ENCODE measurements at regions not wholly inside any gene's neighbourhood (a gene's known extent, or its start where the extent isn't known, plus 50 kb on each side); places are given as distances from the start of the nearest gene placed in this dataset.

- H3K27ac ChIP-seq (ENCODE audit: low read depth, low read length): no peak overlapping the region
- no peak overlapping the region for H3K23ac ChIP-seq (ENCODE audit: low read length)
- no peak overlapping the region for H2BK12ac ChIP-seq (ENCODE audit: low read length)
- no peak overlapping the region for H3K4me2 ChIP-seq (ENCODE audit: low read length)
- H2AFZ ChIP-seq (ENCODE audit: insufficient read depth, low read length, poor library complexity): no peak overlapping the region
- no peak overlapping the region for H3K18ac ChIP-seq (ENCODE audit: low read length)
- no peak overlapping the region for H2BK5ac ChIP-seq (ENCODE audit: low read depth, low read length, poor library complexity)
- no peaks in the 10 kb centered on the region for H3K79me1 ChIP-seq (ENCODE audit: low read length)
- H4K91ac ChIP-seq (ENCODE audit: low read depth, low read length): no peak overlapping the region
- H4K12ac ChIP-seq (ENCODE audit: low read depth, low read length): no peak overlapping the region
- H3K79me2 ChIP-seq (ENCODE audit: control insufficient read depth, insufficient read depth, low read length, poor library complexity): no peaks in the 10 kb centered on the region
- peak; percentile 2 to 53 for DNase-seq
- no peak overlapping the region for H3K14ac ChIP-seq (ENCODE audit: low read length)
- H3K4me1 ChIP-seq (ENCODE audit: control insufficient read depth in 1 of 2, insufficient read depth in 2 of 2, low read length in 2 of 2): no peaks in the 10 kb centered on the region
- no peak overlapping the region for H2AK5ac ChIP-seq (ENCODE audit: low read length)
- no peaks in the 10 kb centered on the region for H3K36me3 ChIP-seq (ENCODE audit: control insufficient read depth in 1 of 2, insufficient read depth in 2 of 2, low read length in 2 of 2)
- no peak overlapping the region for H3K9ac ChIP-seq (ENCODE audit: low read length)
- H3K27me3 ChIP-seq (ENCODE audit: insufficient read depth, low read length): no peaks in the 10 kb centered on the region
- no peaks in the 10 kb centered on the region for H3K9me3 ChIP-seq (ENCODE audit: insufficient read depth, low read depth, low read length)
- H3K4me3 ChIP-seq (ENCODE audit: low read depth, low read length): no peak overlapping the region
- H2BK120ac ChIP-seq (ENCODE audit: insufficient read depth, low read length, poor library complexity): no peak overlapping the region
- no peak overlapping the region for H4K8ac ChIP-seq (ENCODE audit: low read depth, low read length)
- H3K4ac ChIP-seq (ENCODE audit: low read depth, low read length): no peak overlapping the region
- WGBS (ENCODE audit: extremely low coverage, insufficient coverage, insufficient read length): no CpG with 5 or more reads among the region's 3 CpGs
These were observed 91.5 kb upstream of the TMEFF2 start for GRCh38 chr2:192286093-192286701.

GRCh38 chr2:192283450-192283849, 88.7 kb upstream of the TMEFF2 start:
- Histone ChIP-seq H3K27me3 (ENCODE audit: insufficient read depth, low read length) (no peaks in the 10 kb centered on the region), H3K4me1 (ENCODE audit: control insufficient read depth in 1 of 2, insufficient read depth in 2 of 2, low read length in 2 of 2) (no peaks in the 10 kb centered on the region), H3K27ac (ENCODE audit: low read depth, low read length) (no peak overlapping the region), H3K23ac (ENCODE audit: low read length) (no peak overlapping the region), H3K9ac (ENCODE audit: low read length) (no peak overlapping the region), H3K14ac (ENCODE audit: low read length) (no peak overlapping the region), H4K91ac (ENCODE audit: low read depth, low read length) (no peak overlapping the region), H2AK5ac (ENCODE audit: low read length) (no peak overlapping the region), H3K4me2 (ENCODE audit: low read length) (no peak overlapping the region), H2BK5ac (ENCODE audit: low read depth, low read length, poor library complexity) (no peak overlapping the region), H3K4me3 (ENCODE audit: low read depth, low read length) (no peak overlapping the region), H4K12ac (ENCODE audit: low read depth, low read length) (no peak overlapping the region), H3K9me3 (ENCODE audit: insufficient read depth, low read depth, low read length) (no peaks in the 10 kb centered on the region), H4K8ac (ENCODE audit: low read depth, low read length) (no peak overlapping the region), H3K4ac (ENCODE audit: low read depth, low read length) (no peak overlapping the region), H3K36me3 (ENCODE audit: control insufficient read depth in 1 of 2, insufficient read depth in 2 of 2, low read length in 2 of 2) (no peaks in the 10 kb centered on the region), H2BK120ac (ENCODE audit: insufficient read depth, low read length, poor library complexity) (no peak overlapping the region), H3K79me1 (ENCODE audit: low read length) (no peaks in the 10 kb centered on the region), H2BK12ac (ENCODE audit: low read length) (no peak overlapping the region), H2AFZ (ENCODE audit: insufficient read depth, low read length, poor library complexity) (no peak overlapping the region), H3K79me2 (ENCODE audit: control insufficient read depth, insufficient read depth, low read length, poor library complexity) (no peaks in the 10 kb centered on the region), H3K18ac (ENCODE audit: low read length) (no peak overlapping the region)
- DNase-seq: no peak
- WGBS (ENCODE audit: extremely low coverage, insufficient coverage, insufficient read length): no CpG with 5 or more reads among the region's 1 CpG

- H2AK5ac ChIP-seq (ENCODE audit: low read length): no peak overlapping the region
- H3K4me2 ChIP-seq (ENCODE audit: low read length): no peak overlapping the region
- H3K9me3 ChIP-seq (ENCODE audit: insufficient read depth, low read depth, low read length): no peaks in the 10 kb centered on the region
- no peak overlapping the region for H2BK120ac ChIP-seq (ENCODE audit: insufficient read depth, low read length, poor library complexity)
- H3K14ac ChIP-seq (ENCODE audit: low read length): no peak overlapping the region
- H3K36me3 ChIP-seq (ENCODE audit: control insufficient read depth in 1 of 2, insufficient read depth in 2 of 2, low read length in 2 of 2): no peaks in the 10 kb centered on the region
- H3K27ac ChIP-seq (ENCODE audit: low read depth, low read length): no peak overlapping the region
- H2BK12ac ChIP-seq (ENCODE audit: low read length): no peak overlapping the region
- H2BK5ac ChIP-seq (ENCODE audit: low read depth, low read length, poor library complexity): no peak overlapping the region
- no peaks in the 10 kb centered on the region for H3K79me2 ChIP-seq (ENCODE audit: control insufficient read depth, insufficient read depth, low read length, poor library complexity)
- DNase-seq: no peak
- no peak overlapping the region for H3K4ac ChIP-seq (ENCODE audit: low read depth, low read length)
- no peak overlapping the region for H4K91ac ChIP-seq (ENCODE audit: low read depth, low read length)
- H3K79me1 ChIP-seq (ENCODE audit: low read length): no peaks in the 10 kb centered on the region
- no peak overlapping the region for H4K12ac ChIP-seq (ENCODE audit: low read depth, low read length)
- no peak overlapping the region for H4K8ac ChIP-seq (ENCODE audit: low read depth, low read length)
- H3K27me3 ChIP-seq (ENCODE audit: insufficient read depth, low read length): no peaks in the 10 kb centered on the region
- H3K18ac ChIP-seq (ENCODE audit: low read length): no peak overlapping the region
- no peak overlapping the region for H3K23ac ChIP-seq (ENCODE audit: low read length)
- H3K9ac ChIP-seq (ENCODE audit: low read length): no peak overlapping the region
- no peak overlapping the region for H3K4me3 ChIP-seq (ENCODE audit: low read depth, low read length)
- H2AFZ ChIP-seq (ENCODE audit: insufficient read depth, low read length, poor library complexity): no peak overlapping the region
- no peaks in the 10 kb centered on the region for H3K4me1 ChIP-seq (ENCODE audit: control insufficient read depth in 1 of 2, insufficient read depth in 2 of 2, low read length in 2 of 2)
These were observed 84.0 kb upstream of the TMEFF2 start for GRCh38 chr2:192278701-192279100.

- Histone ChIP-seq H2AFZ (ENCODE audit: insufficient read depth, low read length, poor library complexity) (no peak overlapping the region), H3K4me2 (ENCODE audit: low read length) (no peak overlapping the region), H3K9me3 (ENCODE audit: insufficient read depth, low read depth, low read length) (no peaks in the 10 kb centered on the region), H3K4me3 (ENCODE audit: low read depth, low read length) (no peak overlapping the region), H3K36me3 (ENCODE audit: control insufficient read depth in 1 of 2, insufficient read depth in 2 of 2, low read length in 2 of 2) (no peaks in the 10 kb centered on the region), H2BK120ac (ENCODE audit: insufficient read depth, low read length, poor library complexity) (no peak overlapping the region), H4K12ac (ENCODE audit: low read depth, low read length) (no peak overlapping the region), H3K23ac (ENCODE audit: low read length) (no peak overlapping the region), H3K27ac (ENCODE audit: low read depth, low read length) (no peak overlapping the region), H4K8ac (ENCODE audit: low read depth, low read length) (no peak overlapping the region), H3K4me1 (ENCODE audit: control insufficient read depth in 1 of 2, insufficient read depth in 2 of 2, low read length in 2 of 2) (no peaks in the 10 kb centered on the region), H3K79me2 (ENCODE audit: control insufficient read depth, insufficient read depth, low read length, poor library complexity) (no peaks in the 10 kb centered on the region), H3K18ac (ENCODE audit: low read length) (no peak overlapping the region), H4K91ac (ENCODE audit: low read depth, low read length) (no peak overlapping the region), H2BK5ac (ENCODE audit: low read depth, low read length, poor library complexity) (no peak overlapping the region), H2AK5ac (ENCODE audit: low read length) (no peak overlapping the region), H3K27me3 (ENCODE audit: insufficient read depth, low read length) (no peaks in the 10 kb centered on the region), H3K79me1 (ENCODE audit: low read length) (no peaks in the 10 kb centered on the region), H3K9ac (ENCODE audit: low read length) (no peak overlapping the region), H3K4ac (ENCODE audit: low read depth, low read length) (no peak overlapping the region), H2BK12ac (ENCODE audit: low read length) (no peak overlapping the region), H3K14ac (ENCODE audit: low read length) (no peak overlapping the region)
- WGBS (ENCODE audit: extremely low coverage, insufficient coverage, insufficient read length): no CpG with 5 or more reads among the region's 3 CpGs
- DNase-seq: no peak
These were observed 82.9 kb upstream of the TMEFF2 start for GRCh38 chr2:192277494-192278109.

Measured in trophoblast cell (in vitro differentiated cells and primary cell).